GM18868 (cell line): ENCODE measurements at regions not wholly inside any gene's neighbourhood (a gene's known extent, or its start where the extent isn't known, plus 50 kb on each side); places are given as distances from the start of the nearest gene placed in this dataset.

Experiments
- ATAC-seq: cut with Tn5 transposase; IDR thresholded peaks from one replicate; pipeline ENCODE4 v1.9.1; 2021; ENCODE audit warnings: mild to moderate bottlenecking, moderate library complexity; ENCODE audit not compliant: unreplicated experiment

DNA sequence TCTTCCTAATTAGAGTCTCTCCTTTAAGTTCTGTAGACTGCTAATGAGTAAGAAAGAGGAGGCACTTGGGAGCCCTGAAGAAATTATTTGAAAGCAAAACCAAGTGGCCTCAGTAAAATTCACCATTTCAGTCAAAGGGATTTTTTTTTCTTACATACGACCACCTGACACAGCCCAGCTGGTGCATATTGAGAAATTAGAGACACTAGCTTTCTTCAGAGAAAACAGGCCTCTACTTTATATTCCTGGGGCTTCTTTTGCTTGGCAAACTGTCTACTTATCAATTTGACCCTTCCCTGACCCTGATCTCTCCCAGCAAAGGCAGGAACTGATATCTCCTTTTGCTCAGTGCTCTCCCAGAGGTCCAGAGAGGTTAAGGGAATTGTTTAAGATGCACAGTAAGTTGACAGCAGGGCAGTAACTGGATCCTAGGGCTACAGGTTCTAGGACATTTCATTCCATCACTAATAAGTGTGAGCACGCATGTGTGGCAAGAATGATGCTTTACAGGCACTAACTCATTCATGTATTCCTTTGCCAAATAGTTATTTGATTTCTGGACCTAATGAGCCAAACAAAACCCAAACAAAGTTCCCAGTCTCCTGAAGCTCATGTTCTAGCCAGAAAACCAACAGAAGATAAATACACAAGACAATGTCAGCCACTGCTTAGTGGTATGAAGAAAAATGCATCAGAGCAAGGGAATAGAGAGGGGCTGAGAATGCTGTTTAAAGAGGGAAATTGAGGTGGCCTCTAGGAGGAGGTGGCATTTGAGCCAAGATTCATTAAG lies 467.6 kb downstream of the SOX6 start:
- ATAC-seq: no peak

DNA sequence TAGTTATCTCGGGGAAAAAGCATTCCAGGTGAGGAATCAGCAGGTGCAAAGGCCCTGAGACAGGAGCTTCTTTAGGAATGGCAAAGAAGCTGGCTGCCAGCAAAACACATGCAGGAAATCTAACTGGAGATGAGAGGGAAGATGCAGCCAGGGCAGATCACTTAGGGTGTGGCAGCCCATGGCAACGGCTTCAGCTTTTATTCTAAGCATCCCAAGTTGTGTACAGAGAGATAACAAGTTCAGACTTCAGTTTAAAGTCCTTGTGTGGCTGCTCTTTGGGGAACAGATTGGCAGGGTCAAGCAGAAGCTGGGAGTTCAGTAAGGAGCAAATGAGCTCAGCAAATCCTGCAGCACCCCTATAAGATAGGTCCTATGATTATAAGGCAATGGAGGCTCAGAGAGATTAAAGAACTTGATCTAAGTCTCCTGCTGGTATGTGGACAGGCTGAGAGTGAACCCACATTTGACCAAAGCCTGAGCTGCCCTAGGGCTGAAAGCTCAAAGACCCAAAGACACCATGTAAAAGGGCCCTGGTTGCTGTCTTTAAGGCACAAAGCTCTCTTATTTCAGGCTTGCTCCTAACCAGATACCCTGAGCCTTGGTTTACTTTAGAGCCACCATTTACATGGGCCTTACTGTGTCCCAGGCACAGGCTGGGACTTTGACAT lies 466.8 kb downstream of the SOX6 start:
- no peak for ATAC-seq

DNA sequence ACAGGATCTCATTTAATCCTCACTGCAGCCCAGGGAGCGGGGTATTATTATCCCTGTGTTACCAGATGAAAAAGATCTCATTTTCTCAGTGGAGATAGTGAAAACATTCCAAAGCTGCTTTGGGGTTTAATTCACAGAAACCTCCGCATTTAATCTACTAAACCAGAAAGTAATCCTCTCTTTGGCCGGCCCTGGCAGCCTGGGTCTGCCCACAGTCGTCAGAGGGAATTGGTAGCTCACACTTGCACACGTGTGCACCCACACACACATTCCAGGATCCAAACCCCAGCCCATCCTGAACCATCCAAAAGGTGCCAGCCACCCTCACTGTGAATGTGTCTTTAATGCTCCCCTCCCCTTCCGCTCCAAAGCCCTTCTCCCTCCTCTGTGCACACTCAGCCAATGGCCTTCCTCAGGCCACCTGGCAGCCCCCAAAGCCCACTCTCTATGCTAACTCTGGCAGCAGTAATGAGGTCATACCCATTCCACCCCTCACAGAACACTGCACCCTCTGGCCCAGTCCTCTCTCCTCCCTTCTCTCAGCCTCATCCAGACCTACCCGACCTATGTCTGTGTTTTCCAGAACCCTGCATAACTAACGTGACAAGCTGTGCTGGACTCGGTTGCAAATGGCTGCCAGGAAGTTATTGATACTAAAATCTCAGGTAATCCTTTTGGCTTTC lies 466.2 kb downstream of the SOX6 start:
- no peak for ATAC-seq

DNA sequence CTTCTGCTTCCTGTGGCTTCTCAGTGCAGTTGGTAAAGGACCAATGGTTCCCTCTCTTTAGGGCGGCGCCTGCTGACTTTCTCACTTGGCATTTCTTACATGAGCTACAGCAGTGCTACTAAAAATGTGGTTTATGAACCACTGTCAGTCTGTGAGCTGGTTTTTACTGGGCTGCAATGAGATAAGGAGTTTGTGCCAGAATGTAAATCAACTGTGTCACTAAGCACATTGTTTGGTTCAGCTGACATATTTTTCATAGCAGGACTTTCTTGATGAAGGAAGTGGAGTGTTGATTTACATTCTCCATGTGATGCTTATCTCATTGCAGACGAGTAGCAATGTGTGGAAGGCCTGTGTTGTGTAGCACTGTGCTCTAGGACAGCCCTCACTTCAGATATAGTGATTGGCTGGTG lies 463.3 kb downstream of the SOX6 start:
- no peak for ATAC-seq

DNA sequence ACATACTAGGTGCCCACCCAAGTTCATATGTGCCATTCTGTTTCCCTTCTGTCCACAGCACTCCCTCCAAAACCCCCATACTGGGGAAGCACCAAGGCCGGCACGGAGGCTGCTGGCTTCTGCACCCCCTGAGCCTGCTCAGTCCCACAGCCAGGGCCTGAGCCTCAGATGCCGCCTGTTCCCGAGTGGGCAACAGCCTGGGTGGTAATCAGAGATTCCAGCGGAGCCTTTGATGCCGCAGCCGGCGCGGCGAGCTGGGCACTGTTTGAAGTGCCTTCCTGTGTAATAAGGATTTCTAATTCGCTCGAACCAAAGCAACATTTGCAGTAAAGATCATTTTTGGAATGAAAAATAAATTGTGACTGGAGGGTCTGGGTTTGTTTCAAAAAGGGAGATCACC lies 460.3 kb downstream of the SOX6 start:
- ATAC-seq: no peak

DNA sequence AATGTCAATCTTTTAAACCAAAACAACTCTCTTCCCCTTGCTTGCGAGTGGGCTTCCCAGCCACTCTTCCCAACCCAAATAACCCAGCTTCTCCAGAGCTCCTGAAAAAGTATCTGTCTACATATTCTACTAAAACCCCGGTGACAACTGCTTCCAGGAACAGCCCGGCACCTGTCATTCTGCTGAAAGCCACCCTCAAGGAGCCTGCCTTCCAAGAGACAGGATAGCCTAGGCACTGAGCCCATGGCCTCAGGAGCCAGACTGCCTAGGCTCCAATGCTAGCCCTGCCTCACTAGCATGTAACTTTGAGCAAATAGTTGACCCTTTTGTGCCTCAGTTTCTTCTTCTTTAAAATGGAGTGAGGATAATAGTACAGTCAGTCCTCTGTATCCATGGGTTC lies 459.8 kb downstream of the SOX6 start:
- ATAC-seq: no peak

DNA sequence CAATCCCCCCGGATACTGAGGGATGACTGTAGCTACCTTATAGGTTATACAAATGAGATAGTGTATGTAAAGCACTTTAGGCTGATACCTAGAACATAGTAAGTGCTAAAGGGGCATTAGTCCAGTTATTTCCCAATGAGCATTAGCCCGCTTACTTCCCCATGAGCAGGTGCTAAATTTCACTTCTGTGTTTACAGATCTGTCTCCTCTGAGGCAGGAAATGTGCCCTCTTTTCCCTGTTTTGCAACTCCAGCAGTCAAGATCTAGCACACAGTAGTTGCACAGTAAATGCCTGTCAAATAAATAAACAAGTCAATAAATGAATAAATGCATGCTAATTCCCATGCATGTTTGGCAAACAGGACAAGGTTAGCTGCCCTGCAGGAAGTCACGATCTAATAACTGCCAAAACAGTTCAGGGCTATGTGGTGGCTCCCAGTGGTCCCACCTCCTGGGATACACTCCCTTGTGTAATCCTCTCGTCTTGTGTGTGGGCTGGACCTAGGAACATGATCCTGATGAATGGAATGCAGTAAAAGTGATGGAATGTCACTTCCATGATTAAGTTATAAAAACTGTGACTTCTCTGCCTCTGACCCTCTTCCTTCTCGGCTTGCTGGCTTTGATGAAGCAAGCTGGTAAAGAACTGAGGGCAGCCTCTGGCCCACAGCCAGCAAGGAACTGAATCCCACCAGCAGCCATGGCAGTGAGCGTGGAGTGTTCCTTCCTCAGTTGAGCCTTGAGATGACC lies 459.0 kb downstream of the SOX6 start:
- ATAC-seq: no peak

DNA sequence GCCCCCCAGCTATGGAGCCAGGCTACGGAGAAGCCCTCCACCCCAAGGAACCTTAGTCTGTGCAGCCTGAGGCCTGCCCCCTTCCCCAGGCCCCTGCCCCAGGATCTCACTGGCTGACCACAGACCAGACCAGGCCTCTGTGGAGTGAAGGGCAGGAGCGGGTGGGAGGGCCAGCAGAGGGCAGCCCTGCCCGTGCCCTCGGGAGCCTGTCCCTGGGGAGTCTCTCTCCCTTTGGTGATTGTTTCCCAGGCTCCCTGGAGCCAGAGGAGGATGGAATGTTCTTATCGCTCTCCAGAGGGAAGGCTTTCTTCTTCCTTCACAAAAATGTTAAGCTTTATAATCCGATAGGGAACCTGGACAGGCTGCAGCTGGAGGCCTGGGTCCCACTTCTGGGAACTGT lies 455.3 kb downstream of the SOX6 start:
- ATAC-seq: no peak

DNA sequence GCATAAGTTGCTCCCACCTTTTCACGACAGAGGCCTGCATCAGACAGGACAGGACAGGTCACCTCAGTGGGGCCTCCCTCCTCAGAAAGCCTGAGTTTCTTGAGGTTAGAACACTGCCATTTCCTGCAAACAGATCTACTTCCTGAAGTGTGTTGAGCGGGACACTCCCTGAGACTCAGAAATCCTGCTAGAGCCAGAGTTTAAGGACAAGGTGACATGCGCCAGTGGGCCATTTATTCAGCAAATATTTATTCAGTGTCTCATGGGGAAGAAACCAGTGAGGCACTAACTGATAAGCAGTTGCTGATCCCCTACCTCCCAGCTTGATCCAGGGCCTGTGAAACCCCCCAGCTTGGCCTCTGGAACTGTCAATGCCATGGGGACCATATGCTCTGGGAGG lies 454.6 kb downstream of the SOX6 start:
- no peak for ATAC-seq

DNA sequence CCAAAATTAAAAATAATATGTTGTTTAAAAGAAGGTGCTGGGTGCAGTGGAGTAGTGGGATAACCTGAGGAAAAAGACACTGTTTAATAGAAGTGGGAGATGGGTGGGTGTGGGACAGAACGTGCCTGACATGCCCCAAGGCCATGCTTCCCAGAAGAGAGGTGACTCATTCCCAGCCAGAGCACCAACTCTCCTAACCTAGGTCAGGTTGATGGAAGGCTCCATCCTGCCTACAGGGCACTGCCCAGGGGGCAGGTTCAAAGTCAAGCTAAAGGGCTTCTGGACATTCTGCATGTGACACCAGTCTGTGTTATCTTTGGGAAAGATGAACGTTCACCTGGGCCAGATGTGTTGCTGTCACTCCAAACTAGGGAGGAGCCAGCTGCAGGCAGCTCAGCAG lies 453.1 kb downstream of the SOX6 start:
- no peak for ATAC-seq

DNA sequence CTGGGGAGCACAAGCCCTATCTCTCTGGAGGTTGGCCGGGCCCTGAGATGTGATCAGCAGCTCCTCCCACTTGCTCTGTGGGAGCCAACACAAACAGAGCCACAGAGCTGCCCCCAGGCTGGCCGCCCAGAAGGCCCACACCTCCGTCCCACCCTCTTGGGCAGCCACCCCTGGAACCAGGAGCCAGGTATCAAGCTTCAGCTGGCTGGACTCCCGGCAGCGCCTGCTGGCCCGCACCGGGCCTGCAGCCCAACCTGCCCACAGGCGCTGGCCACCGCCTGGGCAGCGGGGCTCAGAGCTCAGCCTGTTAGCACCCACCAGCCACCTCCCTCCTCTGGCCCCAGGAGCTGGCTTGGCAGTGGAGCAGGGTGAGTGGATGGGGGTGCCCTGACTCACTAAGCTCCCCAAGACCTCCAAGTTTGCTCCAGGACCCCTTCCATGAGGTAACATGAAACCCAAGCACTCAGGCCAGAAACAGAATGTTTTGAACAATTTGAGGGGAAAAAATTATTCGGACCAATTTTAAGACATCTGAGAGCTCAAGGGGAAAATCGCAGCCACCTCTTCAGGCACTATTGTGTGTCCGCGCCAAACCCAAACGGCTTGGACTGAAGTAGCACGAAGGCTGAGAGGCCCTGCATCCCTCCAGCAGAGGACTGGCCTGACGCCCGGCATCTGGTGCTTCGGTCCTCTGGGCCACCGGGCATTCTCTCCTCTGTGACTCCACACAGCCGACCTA lies 450.8 kb downstream of the SOX6 start:
- ATAC-seq: no peak

DNA sequence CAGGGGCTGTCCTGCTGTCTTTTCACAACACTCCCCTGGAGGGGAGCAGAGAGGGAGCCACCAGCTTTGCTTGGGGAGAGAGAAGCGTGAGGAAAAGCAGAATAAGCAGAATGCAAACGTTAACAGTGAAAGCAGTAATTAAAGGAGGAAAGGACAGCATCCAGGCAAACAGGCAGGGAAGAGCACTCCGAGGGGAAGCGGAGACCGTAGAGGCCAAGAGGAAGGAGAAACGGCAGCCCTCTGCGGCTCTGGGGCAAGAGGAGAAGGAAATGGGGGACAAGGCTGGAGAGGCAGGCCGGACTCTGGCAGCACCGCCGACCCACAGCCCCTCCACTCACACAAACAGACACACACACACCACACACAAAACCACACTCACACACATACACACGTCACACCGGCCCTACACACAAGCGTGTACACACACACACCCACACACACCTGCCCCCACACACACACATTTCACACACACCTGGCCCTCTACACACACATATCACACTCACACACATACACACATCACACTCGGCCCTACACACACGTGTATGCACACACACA lies 449.8 kb downstream of the SOX6 start:
- no peak for ATAC-seq

DNA sequence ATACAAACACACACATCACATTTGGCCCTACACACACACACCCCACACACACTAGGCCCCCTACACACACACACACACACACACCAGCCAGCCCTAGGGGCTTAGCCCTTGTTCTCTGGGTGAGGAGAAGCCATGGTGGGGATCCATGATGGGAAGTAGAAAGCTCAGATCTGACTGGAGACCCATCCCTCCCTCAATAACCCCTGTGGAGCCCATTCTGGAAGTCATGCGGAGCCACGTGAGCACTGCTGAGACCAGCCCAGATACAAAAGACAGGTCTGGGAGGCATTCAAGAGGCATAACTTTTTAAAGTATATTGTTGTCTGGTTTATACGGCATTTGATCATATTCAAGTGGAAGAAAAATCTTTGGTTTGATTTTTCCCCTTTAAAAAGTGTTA lies 448.5 kb downstream of the SOX6 start:
- ATAC-seq: no peak

DNA sequence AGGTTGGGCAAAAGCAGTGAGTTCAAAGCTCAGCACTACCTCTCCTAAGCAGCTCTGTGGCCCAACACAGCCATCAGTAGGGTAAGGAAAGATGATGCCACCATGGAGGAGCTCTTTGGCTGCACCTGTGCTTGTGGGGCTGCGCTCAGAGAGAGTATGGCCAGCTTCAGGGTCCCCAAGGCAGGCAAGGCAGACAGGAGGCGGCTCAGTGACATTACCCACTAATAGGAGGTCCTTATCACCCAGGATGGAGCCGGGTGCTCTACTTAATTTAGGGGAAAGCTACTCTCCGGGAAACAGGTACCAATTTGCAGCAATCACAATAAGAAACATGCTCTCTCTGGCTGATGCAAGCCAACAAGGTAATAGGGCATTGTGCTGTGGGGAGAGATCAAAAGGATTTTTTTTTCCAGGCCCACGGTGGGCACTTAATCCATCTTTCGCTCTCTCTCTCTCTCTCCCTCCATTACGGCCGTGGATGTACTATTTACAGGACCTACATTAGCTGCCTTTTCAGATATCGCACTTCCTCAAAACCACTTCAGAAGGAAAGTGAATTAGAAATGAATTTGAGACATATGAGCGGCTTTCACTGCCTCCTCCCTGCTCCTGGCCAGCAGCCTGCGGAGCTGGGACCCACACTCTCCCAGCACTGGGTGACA lies 446.3 kb downstream of the SOX6 start:
- no peak for ATAC-seq

DNA sequence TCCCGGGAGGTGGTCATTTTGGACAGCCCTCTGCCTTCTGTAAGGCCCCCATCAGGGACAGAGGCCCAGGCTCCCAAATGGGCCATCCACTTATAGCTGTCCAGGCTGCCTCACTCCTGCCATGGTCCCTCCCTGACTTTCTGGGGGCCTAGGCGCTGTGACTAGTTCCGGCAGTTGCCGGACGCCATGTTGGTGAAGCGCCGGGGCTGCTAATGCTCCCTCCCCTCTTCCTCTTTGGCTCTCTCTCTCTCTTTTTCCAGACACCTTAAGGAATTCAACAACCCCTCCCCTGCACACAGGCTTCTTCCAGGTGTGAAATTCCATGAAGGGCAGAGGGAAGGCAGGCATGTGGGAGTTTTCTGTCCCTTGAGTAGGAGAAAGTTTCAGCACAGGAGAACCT lies 445.6 kb downstream of the SOX6 start:
- ATAC-seq: no peak

DNA sequence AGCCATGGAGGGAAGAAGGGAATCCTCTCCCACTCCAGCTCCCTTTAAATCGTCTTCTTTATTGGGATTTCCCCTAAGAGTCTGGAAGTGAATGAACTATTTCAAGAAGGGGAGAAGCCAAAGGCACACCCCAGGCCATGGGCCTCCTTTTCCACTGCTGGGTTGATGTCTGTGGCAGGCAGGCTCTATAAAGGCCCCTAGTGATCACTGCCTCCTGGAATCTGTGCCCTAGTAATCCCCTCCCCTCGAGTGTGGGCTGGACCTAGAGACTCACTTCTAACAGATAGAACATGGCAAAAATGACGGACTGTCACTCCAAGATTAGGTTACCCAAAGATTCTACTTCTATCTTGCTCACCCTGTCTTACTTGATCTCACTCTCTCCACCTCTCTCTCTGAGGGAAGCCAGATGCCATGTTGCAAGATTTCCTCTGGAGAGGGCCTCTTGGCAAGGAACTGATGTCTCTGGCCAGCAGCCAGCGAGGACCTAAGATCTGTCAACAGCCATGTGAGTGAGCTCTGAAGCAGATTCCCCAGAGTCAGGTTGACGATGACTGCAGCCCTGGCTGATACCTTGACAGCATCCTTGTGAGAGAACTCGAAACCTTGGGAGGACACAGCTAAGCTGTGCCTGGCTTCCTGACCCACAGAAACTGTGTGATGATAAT lies 444.8 kb downstream of the SOX6 start:
- ATAC-seq: no peak

DNA sequence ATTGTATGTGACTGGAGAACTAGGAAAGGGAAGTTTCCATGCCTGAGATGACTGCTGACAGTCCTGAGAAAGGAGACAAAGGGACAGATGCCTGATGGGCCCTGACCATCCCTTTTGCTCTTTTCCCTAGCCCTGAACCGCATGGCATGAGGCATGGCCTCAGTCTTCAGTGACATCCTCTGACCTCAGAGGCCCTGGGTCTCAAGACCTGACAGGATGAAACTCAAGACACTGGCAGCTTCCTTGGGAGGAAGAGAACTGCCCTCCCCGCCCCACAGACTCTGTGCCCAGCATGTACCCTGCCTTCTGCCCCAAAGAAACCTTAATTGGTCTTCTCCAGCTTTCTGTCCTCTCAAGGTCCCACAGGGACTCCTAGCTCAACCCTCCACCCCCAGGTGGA lies 444.1 kb downstream of the SOX6 start:
- ATAC-seq: no peak

DNA sequence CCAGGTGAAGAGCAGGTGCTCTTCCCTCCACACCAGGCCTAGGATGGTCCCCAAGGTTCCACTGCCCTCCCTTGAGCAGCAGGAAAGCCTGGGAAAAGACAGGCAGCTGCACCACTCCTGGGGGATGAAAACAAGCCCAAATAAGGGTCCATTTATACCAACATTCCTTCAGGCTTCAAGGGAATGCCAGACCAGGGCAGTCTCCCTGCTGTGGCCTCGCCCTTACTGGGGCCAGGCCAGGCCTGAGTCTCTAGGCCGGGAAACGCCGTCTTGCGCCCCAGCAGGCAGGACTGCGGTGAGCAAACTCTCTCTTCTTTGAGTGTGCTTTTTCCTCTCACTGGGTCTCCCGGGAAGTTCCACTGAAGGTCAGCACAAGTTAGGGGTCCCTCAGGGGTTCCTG lies 443.5 kb downstream of the SOX6 start:
- ATAC-seq: no peak

DNA sequence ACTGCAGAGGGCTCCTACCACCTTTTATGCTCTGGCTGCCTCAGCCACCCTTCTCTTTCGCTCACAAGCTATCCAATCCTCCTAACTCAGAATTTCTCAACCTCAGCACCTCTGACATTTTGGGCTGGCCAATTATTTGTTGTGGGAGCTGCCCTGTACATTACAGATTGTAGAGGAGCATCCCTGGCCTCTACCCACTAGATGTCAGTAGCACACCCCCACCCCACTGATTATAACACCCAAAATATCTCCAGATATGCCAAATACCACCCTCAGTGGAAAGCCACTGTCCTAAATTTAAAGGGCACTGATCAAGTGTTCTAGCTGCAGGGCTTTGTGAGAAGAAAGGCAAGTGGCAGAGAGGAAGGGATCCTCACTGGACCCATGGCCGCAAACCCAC lies 443.1 kb downstream of the SOX6 start:
- no peak for ATAC-seq
